ENCODE measurements at regions not wholly inside any gene's neighbourhood (a gene's known extent, or its start where the extent isn't known, plus 50 kb on each side); places are given as distances from the start of the nearest gene placed in this dataset.

DNA sequence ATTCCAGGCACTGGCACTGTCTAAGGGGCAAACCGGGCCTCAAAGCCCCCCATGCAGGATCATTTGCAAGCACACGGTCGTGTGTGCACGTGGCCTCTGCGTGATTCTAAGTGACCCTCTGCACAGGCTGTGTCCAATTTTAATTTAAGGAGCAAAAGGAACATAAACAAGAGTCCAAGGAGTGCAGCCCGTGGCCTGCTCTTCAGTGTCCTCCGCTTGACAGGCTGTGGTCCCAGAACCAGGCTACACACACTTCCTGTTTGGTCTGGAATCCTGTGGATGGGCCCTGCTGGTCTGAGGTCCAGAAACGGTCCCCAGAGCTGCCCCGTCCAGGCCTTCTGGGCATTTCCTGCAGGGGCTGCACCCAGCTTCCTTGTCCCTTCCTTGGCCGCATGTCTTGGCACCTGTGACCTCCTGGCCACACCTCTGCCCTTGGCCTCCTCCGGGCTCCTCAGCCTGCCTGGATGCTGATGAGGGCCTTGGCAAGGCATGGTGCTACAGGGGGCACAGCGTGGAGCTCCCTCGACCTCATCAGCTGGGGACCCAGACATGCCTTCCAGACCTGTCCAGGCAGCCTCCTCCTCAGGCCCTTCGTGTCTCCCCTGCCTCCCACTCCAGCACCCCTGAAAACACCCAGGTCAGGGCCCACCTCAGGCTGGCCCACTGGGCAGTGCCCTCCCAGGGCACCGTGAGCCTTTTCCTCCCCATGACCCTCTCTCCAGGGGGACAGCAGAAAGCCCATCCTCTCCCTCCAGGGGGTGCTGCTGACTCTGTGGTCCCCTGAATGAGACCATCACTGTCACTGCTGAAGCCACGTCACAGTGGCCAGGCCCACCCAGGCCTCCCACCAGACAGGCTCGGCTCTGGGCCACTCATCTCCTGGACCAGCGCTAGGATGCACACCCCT, 136.4 kb upstream of the GPC1 start:
- TF ChIP-seq, protein P1, sequence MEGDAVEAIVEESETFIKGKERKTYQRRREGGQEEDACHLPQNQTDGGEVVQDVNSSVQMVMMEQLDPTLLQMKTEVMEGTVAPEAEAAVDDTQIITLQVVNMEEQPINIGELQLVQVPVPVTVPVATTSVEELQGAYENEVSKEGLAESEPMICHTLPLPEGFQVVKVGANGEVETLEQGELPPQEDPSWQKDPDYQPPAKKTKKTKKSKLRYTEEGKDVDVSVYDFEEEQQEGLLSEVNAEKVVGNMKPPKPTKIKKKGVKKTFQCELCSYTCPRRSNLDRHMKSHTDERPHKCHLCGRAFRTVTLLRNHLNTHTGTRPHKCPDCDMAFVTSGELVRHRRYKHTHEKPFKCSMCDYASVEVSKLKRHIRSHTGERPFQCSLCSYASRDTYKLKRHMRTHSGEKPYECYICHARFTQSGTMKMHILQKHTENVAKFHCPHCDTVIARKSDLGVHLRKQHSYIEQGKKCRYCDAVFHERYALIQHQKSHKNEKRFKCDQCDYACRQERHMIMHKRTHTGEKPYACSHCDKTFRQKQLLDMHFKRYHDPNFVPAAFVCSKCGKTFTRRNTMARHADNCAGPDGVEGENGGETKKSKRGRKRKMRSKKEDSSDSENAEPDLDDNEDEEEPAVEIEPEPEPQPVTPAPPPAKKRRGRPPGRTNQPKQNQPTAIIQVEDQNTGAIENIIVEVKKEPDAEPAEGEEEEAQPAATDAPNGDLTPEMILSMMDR (IDR thresholded peaks at IDR 0.05): no peak
- no peak for TF ChIP-seq POLR2A (IDR thresholded peaks at IDR 0.05)
